GM06990 (cell line): ENCODE measurements at regions not wholly inside any gene's neighbourhood (a gene's known extent, or its start where the extent isn't known, plus 50 kb on each side); places are given as distances from the start of the nearest gene placed in this dataset.
"Not testable (repeated sequence)": the region's sequence is repeated elsewhere in the genome, so short reads cannot be mapped to it uniquely, and the experiment has no call there.

Experiments
- DNase-seq: peaks from one replicate; pipeline ENCODE4 v3.0.0-alpha.2; 2011; ENCODE audit not compliant: insufficient read length; ENCODE audit errors: extremely low read depth
- H3K27me3 ChIP-seq: replicated peaks from 2 replicates; pipeline ENCODE4 v1.6.0; 2011; ENCODE audit warnings: low read length; ENCODE audit not compliant: control insufficient read depth, insufficient read depth
- H3K36me3 ChIP-seq: 2 replicates; pipeline ENCODE4 v1.5.1; 2011; ENCODE audit warnings: low read length; ENCODE audit not compliant: control insufficient read depth, insufficient read depth
- H3K4me3 ChIP-seq: replicated peaks from 2 replicates; pipeline ENCODE4 v1.5.1; 2011; ENCODE audit warnings: low read depth, mild to moderate bottlenecking, control low read depth, low read length
- TF ChIP-seq, protein P1 (sequence below): IDR thresholded peaks from 2 replicates; pipeline ENCODE4 v1.5.1; 2011; ENCODE audit warnings: low read length, control low read depth, mild to moderate bottlenecking, inconsistent platforms; ENCODE audit not compliant: insufficient read depth, poor library complexity, severe bottlenecking

DNA sequence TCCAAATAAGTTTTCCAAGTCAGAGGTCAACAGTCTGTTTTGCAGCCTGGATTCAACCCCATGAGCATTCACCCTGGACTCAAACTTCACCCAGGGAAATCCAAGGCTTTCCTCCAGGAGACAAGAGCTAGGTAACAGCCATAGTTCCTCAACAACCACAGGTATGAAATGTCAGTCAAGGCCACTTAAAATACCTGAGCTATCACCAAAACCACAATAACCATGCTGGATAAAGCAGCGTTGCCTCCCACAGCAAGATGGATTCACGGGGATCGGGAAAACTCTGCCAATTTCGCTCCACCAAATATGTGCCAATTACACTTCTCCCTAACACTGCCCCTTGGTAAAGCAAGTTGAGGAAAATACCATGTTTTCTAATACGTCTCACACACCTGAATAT is 444.1 kb upstream of the KLF6 start:
- H3K4me3 ChIP-seq = no peak overlapping the region
- no peaks in the 10 kb centered on the region for H3K36me3 ChIP-seq
- no peaks in the 10 kb centered on the region for H3K27me3 ChIP-seq
- TF ChIP-seq, protein P1, sequence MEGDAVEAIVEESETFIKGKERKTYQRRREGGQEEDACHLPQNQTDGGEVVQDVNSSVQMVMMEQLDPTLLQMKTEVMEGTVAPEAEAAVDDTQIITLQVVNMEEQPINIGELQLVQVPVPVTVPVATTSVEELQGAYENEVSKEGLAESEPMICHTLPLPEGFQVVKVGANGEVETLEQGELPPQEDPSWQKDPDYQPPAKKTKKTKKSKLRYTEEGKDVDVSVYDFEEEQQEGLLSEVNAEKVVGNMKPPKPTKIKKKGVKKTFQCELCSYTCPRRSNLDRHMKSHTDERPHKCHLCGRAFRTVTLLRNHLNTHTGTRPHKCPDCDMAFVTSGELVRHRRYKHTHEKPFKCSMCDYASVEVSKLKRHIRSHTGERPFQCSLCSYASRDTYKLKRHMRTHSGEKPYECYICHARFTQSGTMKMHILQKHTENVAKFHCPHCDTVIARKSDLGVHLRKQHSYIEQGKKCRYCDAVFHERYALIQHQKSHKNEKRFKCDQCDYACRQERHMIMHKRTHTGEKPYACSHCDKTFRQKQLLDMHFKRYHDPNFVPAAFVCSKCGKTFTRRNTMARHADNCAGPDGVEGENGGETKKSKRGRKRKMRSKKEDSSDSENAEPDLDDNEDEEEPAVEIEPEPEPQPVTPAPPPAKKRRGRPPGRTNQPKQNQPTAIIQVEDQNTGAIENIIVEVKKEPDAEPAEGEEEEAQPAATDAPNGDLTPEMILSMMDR = no peak
- DNase-seq = no peak

DNA sequence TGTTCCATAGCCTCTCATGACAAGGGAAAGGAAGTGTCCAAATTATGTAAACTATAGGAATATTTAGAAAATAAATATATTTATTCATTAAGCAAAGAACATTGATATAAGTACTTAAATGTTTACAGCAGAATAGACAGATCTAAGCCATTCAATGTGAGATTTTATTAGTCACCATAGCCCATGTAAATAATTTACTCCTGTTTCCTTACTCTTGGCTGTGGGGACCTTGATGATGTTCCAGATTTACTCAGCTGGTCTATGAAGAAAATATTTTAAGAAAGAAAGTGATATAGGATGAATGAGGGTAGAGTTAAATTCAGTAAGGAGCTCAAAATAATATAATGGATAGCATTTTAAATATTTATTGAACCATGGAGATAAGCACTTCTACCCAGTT is 442.6 kb upstream of the KLF6 start:
- H3K4me3 ChIP-seq = no peak overlapping the region
- TF ChIP-seq, protein P1 = no peak
- H3K36me3 ChIP-seq = no peaks in the 10 kb centered on the region
- no peak for DNase-seq
- no peaks in the 10 kb centered on the region for H3K27me3 ChIP-seq

DNA sequence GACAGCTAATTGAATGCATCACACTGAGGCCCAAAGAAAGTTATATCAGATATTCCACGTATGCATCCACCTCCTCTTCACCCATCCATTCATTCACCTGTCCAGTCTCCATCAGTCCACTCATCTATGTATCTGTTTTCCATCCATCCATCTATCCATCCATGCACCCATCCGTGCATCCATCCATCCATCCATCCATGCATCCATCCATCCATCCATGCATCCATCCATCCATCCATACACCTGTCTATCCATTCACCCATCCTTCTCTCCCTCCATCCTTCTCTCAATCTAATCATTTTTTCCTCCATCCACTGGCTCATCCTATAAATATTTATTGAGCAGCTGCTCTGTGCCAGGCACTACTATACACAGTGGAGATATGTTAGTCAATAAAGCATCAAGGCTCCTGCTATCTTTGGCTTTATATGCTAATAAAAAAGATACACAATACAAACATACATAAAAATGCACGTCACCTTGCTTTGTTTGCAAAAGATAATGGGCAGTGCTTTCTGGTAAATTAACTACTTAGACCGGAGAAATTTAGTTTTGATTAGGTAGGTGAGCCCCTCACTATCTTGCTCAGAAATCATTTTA is 442.0 kb upstream of the KLF6 start:
- no peak for DNase-seq
- Histone ChIP-seq H3K36me3 (no peaks in the 10 kb centered on the region), H3K4me3 (no peak overlapping the region), H3K27me3 (no peaks in the 10 kb centered on the region)
- TF ChIP-seq, protein P1 = no peak

DNA sequence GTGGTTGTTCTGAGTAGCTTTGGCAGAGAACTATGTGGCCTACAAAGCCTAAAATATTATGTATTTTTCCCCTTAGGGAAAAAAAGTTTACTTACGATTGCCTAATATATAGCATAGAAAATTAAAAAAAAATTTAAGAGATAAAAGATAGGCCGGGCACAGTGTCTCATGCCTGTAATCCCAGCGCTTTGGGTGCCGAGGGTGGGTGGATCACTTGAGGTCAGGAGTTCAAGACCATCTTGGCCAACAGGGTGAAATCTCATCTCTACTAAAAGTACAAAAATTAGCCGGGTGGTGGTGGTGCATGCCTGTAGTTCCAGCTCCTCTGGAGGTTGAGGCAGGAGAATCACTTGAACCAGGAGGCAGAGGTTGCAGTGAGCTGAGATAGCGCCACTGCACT is 439.2 kb upstream of the KLF6 start:
- no peaks in the 10 kb centered on the region; the same call in 1 of the 2 replicates for H3K27me3 ChIP-seq
- TF ChIP-seq, protein P1 = no peak
- H3K4me3 ChIP-seq = no peak overlapping the region
- no peaks in the 10 kb centered on the region for H3K36me3 ChIP-seq
- DNase-seq = no peak

DNA sequence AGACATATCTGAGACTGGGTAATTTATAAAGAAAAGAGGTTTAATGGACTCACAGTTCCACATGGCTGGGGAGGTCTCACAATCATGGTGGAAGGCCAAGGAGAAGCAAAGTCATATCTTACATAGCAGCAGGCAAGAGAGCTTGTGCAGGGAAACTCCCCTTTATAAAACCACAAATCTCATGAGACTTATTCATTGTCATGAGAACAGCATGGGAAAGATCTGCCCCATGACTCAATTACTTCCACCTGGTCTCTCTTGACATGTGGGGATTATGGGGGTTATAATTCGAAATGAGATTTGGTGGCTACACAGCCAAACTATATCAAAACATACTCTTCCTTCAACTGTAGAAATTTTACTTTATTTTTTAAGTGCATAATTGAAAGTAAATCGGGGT is 436.3 kb upstream of the KLF6 start:
- not testable (repeated sequence) for DNase-seq, H3K36me3 ChIP-seq, H3K27me3 ChIP-seq, H3K4me3 ChIP-seq

DNA sequence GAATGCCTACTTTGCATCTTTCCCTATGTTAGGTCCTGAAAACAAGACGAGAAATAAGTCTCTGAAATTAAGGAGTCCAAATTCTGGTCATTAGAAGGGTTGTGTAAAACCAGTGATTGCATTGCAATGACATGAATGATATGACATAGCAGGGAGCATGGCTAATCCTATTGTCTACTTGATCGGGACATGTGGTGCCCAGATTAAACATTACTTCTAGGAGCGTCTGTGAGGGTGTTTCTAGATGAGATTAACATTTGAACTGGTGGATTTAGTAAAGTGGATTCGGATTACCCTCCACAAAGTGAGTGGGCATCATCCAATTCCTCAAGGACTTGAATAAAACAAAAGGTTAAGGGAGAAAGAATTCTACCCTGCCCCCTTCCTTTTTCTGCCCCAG is 434.9 kb upstream of the KLF6 start:
- no peak for DNase-seq
- H3K27me3 ChIP-seq = no peaks in the 10 kb centered on the region; the same call in 1 of the 2 replicates
- no peaks in the 10 kb centered on the region for H3K36me3 ChIP-seq
- no peak overlapping the region for H3K4me3 ChIP-seq
- TF ChIP-seq, protein P1 = no peak
